Lower leg skin (tissue), 3 donors: ENCODE measurements at regions not wholly inside any gene's neighbourhood (a gene's known extent, or its start where the extent isn't known, plus 50 kb on each side); places are given as distances from the start of the nearest gene placed in this dataset.

ENCODE experiments used
- POLR2A ChIP-seq, 2 donors: fragments of 450-650 bp; IDR thresholded peaks; one replicate each; pipeline ENCODE4 v1.6.1; 2016 to 2017; ENCODE audit warnings: antibody characterized with exemption in 2 of 2, mild to moderate bottlenecking in 1 of 2, moderate library complexity in 1 of 2
- TF ChIP-seq, protein P1 (sequence below), 3 donors: fragments of 450-650 bp; IDR thresholded peaks; one replicate each; pipeline ENCODE4 v1.5.1; 2016; ENCODE audit warnings: antibody characterized with exemption in 3 of 3, mild to moderate bottlenecking in 3 of 3, moderate library complexity in 2 of 3

- TF ChIP-seq, protein P1, sequence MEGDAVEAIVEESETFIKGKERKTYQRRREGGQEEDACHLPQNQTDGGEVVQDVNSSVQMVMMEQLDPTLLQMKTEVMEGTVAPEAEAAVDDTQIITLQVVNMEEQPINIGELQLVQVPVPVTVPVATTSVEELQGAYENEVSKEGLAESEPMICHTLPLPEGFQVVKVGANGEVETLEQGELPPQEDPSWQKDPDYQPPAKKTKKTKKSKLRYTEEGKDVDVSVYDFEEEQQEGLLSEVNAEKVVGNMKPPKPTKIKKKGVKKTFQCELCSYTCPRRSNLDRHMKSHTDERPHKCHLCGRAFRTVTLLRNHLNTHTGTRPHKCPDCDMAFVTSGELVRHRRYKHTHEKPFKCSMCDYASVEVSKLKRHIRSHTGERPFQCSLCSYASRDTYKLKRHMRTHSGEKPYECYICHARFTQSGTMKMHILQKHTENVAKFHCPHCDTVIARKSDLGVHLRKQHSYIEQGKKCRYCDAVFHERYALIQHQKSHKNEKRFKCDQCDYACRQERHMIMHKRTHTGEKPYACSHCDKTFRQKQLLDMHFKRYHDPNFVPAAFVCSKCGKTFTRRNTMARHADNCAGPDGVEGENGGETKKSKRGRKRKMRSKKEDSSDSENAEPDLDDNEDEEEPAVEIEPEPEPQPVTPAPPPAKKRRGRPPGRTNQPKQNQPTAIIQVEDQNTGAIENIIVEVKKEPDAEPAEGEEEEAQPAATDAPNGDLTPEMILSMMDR (IDR thresholded peaks at IDR 0.05), result no peak
- TF ChIP-seq POLR2A (IDR thresholded peaks at IDR 0.05), result no peak
Observed at GRCh38 chr10:2628705-2629104, 438.6 kb upstream of the PFKP start.
